GM12878 (cell line): ENCODE measurements at regions not wholly inside any gene's neighbourhood (a gene's known extent, or its start where the extent isn't known, plus 50 kb on each side); places are given as distances from the start of the nearest gene placed in this dataset.

Experiments used
- ATAC-seq: fragments of 200-7000 bp; cut with Tn5 transposase; 3 replicates; pipeline ENCODE4 v1.9.1; 2020; ENCODE audit warnings: mild to moderate bottlenecking, moderate library complexity
- BruUV-seq: library from RNA; stranded (reverse); fragments of 400-500 nt; replicated peaks from 2 replicates; lab custom pipeline; 2021; lab: Mats Ljungman, UMichigan
- CTCF ChIA-PET: fragments of 300-600 bp; sonication (Branson Sonifier 250); formaldehyde crosslinking; extraction: SDS; loops from one replicate; lab custom pipeline; 2021; ENCODE audit warnings: inconsistent platforms; lab: Yijun Ruan, JAX
- POLR2A ChIA-PET: fragments of 350-600 bp; formaldehyde crosslinking; extraction: SDS; loops from one replicate; lab custom pipeline; 2021; ENCODE audit warnings: inconsistent platforms; lab: Charles Lee
- RAD21 ChIA-PET: fragments of 300-600 bp; sonication (Branson Sonifier 250); formaldehyde crosslinking; loops from one replicate; lab custom pipeline; 2023; ENCODE audit warnings: antibody characterized with exemption; ENCODE audit not compliant: unreplicated experiment; lab: Charles Lee
- SMC1A ChIA-PET: fragments of 300-600 bp; sonication (Branson Sonifier 250); formaldehyde crosslinking; loops from one replicate; lab custom pipeline; 2023; ENCODE audit not compliant: unreplicated experiment, uncharacterized antibody; lab: Charles Lee
- DNase-seq: peaks from one replicate; pipeline ENCODE4 v3.0.0-alpha.2; 2011; ENCODE audit warnings: low read depth, low spot score
- FAIRE-seq: peaks from 3 replicates; lab custom pipeline; 2011; peaks lifted over from hg19 to GRCh38; lab: Jason Lieb, UNC
- H2AFZ ChIP-seq: 2 replicates; pipeline ENCODE4 v1.6.0; 2011; ENCODE audit warnings: low read depth, low read length, control low read depth; ENCODE audit not compliant: control insufficient read depth
- H3K27ac ChIP-seq: 2 replicates; pipeline ENCODE4 v1.5.1; 2011; ENCODE audit warnings: control low read depth; ENCODE audit not compliant: control insufficient read depth, insufficient read depth
- H3K27me3 ChIP-seq, 2 experiments: replicated peaks in 1 of 2; 2 replicates each; pipeline versions ENCODE4 v1.6.0 to v1.6.1; 2011; ENCODE audit warnings: low read length in 1 of 2; ENCODE audit not compliant: control insufficient read depth in 2 of 2, insufficient read depth in 2 of 2
- H3K36me3 ChIP-seq, 2 experiments: 2 replicates each; pipeline ENCODE4 v1.5.1; 2011; ENCODE audit warnings: low read length in 1 of 2; ENCODE audit not compliant: control insufficient read depth in 2 of 2, insufficient read depth in 2 of 2
- H3K4me1 ChIP-seq: 2 replicates; pipeline ENCODE4 v1.6.1; 2011; ENCODE audit warnings: mild to moderate bottlenecking, low read length, moderate library complexity, mixed read lengths; ENCODE audit not compliant: control insufficient read depth, insufficient read depth
- H3K4me2 ChIP-seq: 2 replicates; pipeline ENCODE4 v1.6.0; 2011; ENCODE audit warnings: control low read depth; ENCODE audit not compliant: control insufficient read depth, insufficient read depth
- H3K4me3 ChIP-seq: fragments of 200-600 bp; sonication (generic); 2 replicates; pipeline ENCODE4 v1.5.1; 2016
- H3K79me2 ChIP-seq: 2 replicates; pipeline ENCODE4 v1.6.0; 2011; ENCODE audit warnings: low read length; ENCODE audit not compliant: control insufficient read depth, insufficient read depth
- H3K9ac ChIP-seq: 2 replicates; pipeline ENCODE4 v1.8.0; 2011; ENCODE audit warnings: low read length, control low read depth, mixed read lengths; ENCODE audit not compliant: control insufficient read depth, insufficient read depth
- H3K9me3 ChIP-seq: replicated peaks from 3 replicates; pipeline ENCODE4 v1.5.1; 2011; ENCODE audit warnings: mild to moderate bottlenecking, low read length; ENCODE audit not compliant: control insufficient read depth, insufficient read depth
- H4K20me1 ChIP-seq: 2 replicates; pipeline ENCODE4 v1.6.0; 2011; ENCODE audit not compliant: control insufficient read depth, insufficient read depth
- BMI1 ChIP-seq: fragments of 450-650 bp; IDR thresholded peaks from 2 replicates; pipeline ENCODE4 v1.6.1; 2016; ENCODE audit warnings: mild to moderate bottlenecking, moderate library complexity, borderline replicate concordance
- CHD2 ChIP-seq: IDR thresholded peaks from 2 replicates; pipeline ENCODE4 v1.6.1; 2011; ENCODE audit warnings: low read depth, low read length, improper control_type of control experiment, borderline replicate concordance
- NBN ChIP-seq: fragments of 450-650 bp; IDR thresholded peaks from 2 replicates; pipeline ENCODE4 v1.6.1; 2016
- SIX5 ChIP-seq: IDR thresholded peaks from 2 replicates; pipeline ENCODE4 v1.6.1; 2011; ENCODE audit warnings: mild to moderate bottlenecking, low read depth, low read length, moderate library complexity; ENCODE audit not compliant: severe bottlenecking
- WGBS: methylation state at CpG from one replicate; pipeline ENCODE4 v1.1.6; 2016; ENCODE audit warnings: low lambda C conversion rate; ENCODE audit not compliant: insufficient replicate concordance, insufficient coverage; ENCODE audit errors: missing lambda C conversion rate; 5-methylcytosine and 5-hydroxymethylcytosine counted together
- in situ Hi-C: fragments of 300-500 bp; cut with MboI; formaldehyde crosslinking; loops from 9 replicates; pipeline ENCODE4 v1.14.3; 2018; ENCODE audit warnings: mixed read lengths
- intact Hi-C: fragments of 100-400 bp; cut with micrococcal nuclease; formaldehyde crosslinking; loops from one replicate; pipeline ENCODE4 v1.14.2; 2022; ENCODE audit not compliant: unreplicated experiment
- TF ChIP-seq, protein P1 (sequence below): fragments of 450-650 bp; IDR thresholded peaks from 2 replicates; pipeline ENCODE4 v1.6.1; 2017; ENCODE audit warnings: antibody characterized with exemption, mild to moderate bottlenecking, moderate library complexity
- TF ChIP-seq, protein P2 (sequence below): fragments of 450-650 bp; formaldehyde crosslinking; IDR thresholded peaks from 2 replicates; pipeline ENCODE4 v1.4.0; 2022; ENCODE audit warnings: mild to moderate bottlenecking, moderate library complexity

DNA sequence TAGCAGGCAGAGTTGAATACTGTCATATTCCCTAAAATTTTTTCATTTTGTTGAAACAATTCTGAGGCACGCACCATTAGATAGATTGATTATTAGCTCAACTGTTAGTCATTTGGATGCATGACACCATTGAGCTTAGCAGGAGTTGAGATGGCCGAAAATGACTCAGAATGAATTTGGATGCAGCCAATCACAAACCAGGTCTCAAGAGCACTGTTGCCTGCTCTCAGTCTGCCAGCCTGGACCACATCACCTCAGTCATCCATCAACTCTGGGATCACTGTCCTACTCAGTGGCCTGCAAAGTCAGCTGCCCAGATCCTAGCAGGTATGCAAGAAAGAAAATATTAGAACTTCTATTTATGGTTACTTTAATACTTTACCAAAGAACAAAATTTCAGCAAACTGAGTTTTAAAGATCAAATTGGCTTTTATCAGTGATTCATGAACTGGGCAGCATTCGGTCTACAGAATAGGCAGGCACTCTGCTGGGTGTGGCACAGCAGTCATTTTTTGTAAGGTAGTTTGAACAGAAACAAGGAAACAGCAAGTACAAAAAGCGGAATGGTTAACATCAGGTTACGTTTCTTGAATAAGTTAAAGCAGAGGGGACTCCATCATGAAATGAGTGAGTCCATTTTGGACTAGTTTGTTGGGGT lies 152.7 kb upstream of the ARHGAP28 start (continued):
- TF ChIP-seq SIX5 (no peak), CHD2 (no peak), BMI1 (no peak)
- TF ChIP-seq, protein P1, sequence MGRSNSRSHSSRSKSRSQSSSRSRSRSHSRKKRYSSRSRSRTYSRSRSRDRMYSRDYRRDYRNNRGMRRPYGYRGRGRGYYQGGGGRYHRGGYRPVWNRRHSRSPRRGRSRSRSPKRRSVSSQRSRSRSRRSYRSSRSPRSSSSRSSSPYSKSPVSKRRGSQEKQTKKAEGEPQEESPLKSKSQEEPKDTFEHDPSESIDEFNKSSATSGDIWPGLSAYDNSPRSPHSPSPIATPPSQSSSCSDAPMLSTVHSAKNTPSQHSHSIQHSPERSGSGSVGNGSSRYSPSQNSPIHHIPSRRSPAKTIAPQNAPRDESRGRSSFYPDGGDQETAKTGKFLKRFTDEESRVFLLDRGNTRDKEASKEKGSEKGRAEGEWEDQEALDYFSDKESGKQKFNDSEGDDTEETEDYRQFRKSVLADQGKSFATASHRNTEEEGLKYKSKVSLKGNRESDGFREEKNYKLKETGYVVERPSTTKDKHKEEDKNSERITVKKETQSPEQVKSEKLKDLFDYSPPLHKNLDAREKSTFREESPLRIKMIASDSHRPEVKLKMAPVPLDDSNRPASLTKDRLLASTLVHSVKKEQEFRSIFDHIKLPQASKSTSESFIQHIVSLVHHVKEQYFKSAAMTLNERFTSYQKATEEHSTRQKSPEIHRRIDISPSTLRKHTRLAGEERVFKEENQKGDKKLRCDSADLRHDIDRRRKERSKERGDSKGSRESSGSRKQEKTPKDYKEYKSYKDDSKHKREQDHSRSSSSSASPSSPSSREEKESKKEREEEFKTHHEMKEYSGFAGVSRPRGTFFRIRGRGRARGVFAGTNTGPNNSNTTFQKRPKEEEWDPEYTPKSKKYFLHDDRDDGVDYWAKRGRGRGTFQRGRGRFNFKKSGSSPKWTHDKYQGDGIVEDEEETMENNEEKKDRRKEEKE = no peak
- TF ChIP-seq, protein P2, sequence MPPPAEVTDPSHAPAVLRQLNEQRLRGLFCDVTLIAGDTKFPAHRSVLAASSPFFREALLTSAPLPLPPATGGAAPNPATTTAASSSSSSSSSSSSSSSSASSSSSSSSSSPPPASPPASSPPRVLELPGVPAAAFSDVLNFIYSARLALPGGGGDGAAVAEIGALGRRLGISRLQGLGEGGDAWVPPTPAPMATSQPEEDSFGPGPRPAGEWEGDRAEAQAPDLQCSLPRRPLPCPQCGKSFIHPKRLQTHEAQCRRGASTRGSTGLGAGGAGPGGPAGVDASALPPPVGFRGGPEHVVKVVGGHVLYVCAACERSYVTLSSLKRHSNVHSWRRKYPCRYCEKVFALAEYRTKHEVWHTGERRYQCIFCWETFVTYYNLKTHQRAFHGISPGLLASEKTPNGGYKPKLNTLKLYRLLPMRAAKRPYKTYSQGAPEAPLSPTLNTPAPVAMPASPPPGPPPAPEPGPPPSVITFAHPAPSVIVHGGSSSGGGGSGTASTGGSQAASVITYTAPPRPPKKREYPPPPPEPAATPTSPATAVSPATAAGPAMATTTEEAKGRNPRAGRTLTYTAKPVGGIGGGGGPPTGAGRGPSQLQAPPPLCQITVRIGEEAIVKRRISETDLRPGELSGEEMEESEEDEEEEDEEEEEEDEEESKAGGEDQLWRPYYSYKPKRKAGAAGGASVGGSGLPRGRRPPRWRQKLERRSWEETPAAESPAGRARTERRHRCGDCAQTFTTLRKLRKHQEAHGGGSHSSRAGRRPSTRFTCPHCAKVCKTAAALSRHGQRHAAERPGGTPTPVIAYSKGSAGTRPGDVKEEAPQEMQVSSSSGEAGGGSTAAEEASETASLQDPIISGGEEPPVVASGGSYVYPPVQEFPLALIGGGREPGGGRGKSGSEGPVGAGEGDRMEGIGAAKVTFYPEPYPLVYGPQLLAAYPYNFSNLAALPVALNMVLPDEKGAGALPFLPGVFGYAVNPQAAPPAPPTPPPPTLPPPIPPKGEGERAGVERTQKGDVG (CRISPR knock-in tag) = no peak
- TF ChIP-seq, all 136 proteins: peak for 0

DNA sequence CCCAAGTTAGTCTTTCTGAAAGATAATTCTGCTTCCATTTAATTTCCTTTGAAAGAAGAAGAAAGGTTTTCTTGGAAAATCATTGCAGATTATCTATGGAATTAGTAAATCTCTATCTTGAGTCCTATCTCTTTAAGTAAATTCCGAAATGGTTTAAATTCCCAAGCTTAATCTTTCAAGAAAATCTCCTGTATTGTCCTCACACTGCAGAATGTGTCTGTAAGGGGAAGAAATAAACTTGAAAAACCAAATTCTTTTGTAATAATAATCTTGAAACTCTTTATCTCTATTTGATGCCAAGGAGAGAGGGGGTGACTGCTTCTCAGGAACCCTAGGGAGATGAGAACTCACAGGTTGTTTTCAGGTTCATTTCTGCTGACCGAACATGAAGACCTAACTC lies 150.8 kb upstream of the ARHGAP28 start:
- no peak overlapping the region for H3K27ac ChIP-seq
- no peak for FAIRE-seq
- H4K20me1 ChIP-seq = no peaks in the 10 kb centered on the region
- DNase-seq = no peak
- no peak overlapping the region for H2AFZ ChIP-seq
- TF ChIP-seq NBN = no peak
- CTCF ChIA-PET = no interaction called here
- H3K9me3 ChIP-seq = no peaks in the 10 kb centered on the region
- intact Hi-C loops = no loop called here
- ATAC-seq = no peak
- in situ Hi-C loops = no loop called here
- no peak overlapping the region for H3K9ac ChIP-seq
- WGBS = 0% methylated on average over 2 of the region's 2 CpGs
- no TSS peak for BruUV-seq
- H3K4me2 ChIP-seq = no peak overlapping the region
- SMC1A ChIA-PET = no interaction called here
- RAD21 ChIA-PET = no interaction called here
- POLR2A ChIA-PET = no interaction called here
- no peaks in the 10 kb centered on the region; a peak in 1 of 4 replicates for H3K27me3 ChIP-seq
- no peaks in the 10 kb centered on the region for H3K4me1 ChIP-seq
- no peaks in the 10 kb centered on the region for H3K36me3 ChIP-seq
- H3K4me3 ChIP-seq = no peak overlapping the region
- H3K79me2 ChIP-seq = no peaks in the 10 kb centered on the region
